GM23338 (cell line): ENCODE measurements at regions not wholly inside any gene's neighbourhood (a gene's known extent, or its start where the extent isn't known, plus 50 kb on each side); places are given as distances from the start of the nearest gene placed in this dataset.

ENCODE experiments used
- ATAC-seq: fragments of 200-7000 bp; cut with Tn5 transposase; 3 replicates; pipeline ENCODE4 v1.9.1; 2020
- DNase-seq: peaks from one replicate; pipeline ENCODE4 v3.0.0-alpha.2; 2015; ENCODE audit warnings: low spot score
- H2AFZ ChIP-seq: fragments of 200-600 bp; sonication (generic); 2 replicates; pipeline ENCODE4 v1.8.0; 2016; ENCODE audit warnings: antibody characterized with exemption, mild to moderate bottlenecking, moderate library complexity
- H3F3A ChIP-seq: fragments of 200-600 bp; sonication (generic); replicated peaks from 2 replicates; pipeline ENCODE4 v1.8.0; 2017; ENCODE audit warnings: antibody characterized with exemption, mixed run types, low read depth
- H3K27ac ChIP-seq: fragments of 200-600 bp; sonication (generic); 2 replicates; pipeline ENCODE4 v1.6.1; 2016; ENCODE audit warnings: low read depth
- H3K27me3 ChIP-seq: fragments of 200-600 bp; sonication (generic); 2 replicates; pipeline ENCODE4 v1.8.0; 2016; ENCODE audit warnings: mild to moderate bottlenecking, mixed run types, moderate library complexity; ENCODE audit not compliant: insufficient read depth
- H3K36me3 ChIP-seq: fragments of 200-600 bp; sonication (generic); 2 replicates; pipeline ENCODE4 v1.8.0; 2016; ENCODE audit warnings: mild to moderate bottlenecking; ENCODE audit not compliant: insufficient read depth
- H3K4me1 ChIP-seq: fragments of 200-600 bp; sonication (generic); 2 replicates; pipeline ENCODE4 v1.8.0; 2016; ENCODE audit warnings: mild to moderate bottlenecking, moderate library complexity; ENCODE audit not compliant: insufficient read depth
- H3K4me2 ChIP-seq: fragments of 200-600 bp; sonication (generic); 2 replicates; pipeline ENCODE4 v1.7.1; 2017; ENCODE audit warnings: mixed run types
- H3K4me3 ChIP-seq: fragments of 200-600 bp; sonication (generic); 2 replicates; pipeline ENCODE4 v1.6.1; 2016; ENCODE audit warnings: mixed run types
- H3K79me2 ChIP-seq: fragments of 200-600 bp; sonication (generic); replicated peaks from 2 replicates; pipeline ENCODE4 v1.8.0; 2017; ENCODE audit warnings: mild to moderate bottlenecking; ENCODE audit not compliant: insufficient read depth
- H3K9me2 ChIP-seq: fragments of 200-600 bp; sonication (generic); 2 replicates; pipeline ENCODE4 v1.8.0; 2017; ENCODE audit not compliant: insufficient read depth
- H4K20me1 ChIP-seq: fragments of 200-600 bp; sonication (generic); replicated peaks from 2 replicates; pipeline ENCODE4 v1.8.0; 2017; ENCODE audit warnings: mild to moderate bottlenecking; ENCODE audit not compliant: insufficient read depth
- H3K27ac Mint-ChIP-seq: 2 replicates; pipeline ENCODE4 v1.8.0; 2020; ENCODE audit warnings: inconsistent platforms, mild to moderate bottlenecking, moderate library complexity, mixed read lengths
- H3K27me3 Mint-ChIP-seq: 3 replicates; pipeline ENCODE4 v1.8.0; 2022; ENCODE audit warnings: low read depth, mild to moderate bottlenecking, moderate library complexity, mixed read lengths, inconsistent platforms; ENCODE audit not compliant: insufficient read depth, poor library complexity
- H3K36me3 Mint-ChIP-seq: 3 replicates; pipeline ENCODE4 v1.8.0; 2021; ENCODE audit warnings: low read depth, mild to moderate bottlenecking, inconsistent platforms, moderate library complexity, mixed read lengths
- H3K4me1 Mint-ChIP-seq: 3 replicates; pipeline ENCODE4 v1.8.0; 2020; ENCODE audit warnings: mild to moderate bottlenecking, inconsistent platforms, mixed read lengths
- H3K4me3 Mint-ChIP-seq: 3 replicates; pipeline ENCODE4 v1.8.0; 2021; ENCODE audit warnings: moderate library complexity, mild to moderate bottlenecking, inconsistent platforms, mixed read lengths
- H3K9me3 Mint-ChIP-seq: 3 replicates; pipeline ENCODE4 v1.8.0; 2020; ENCODE audit warnings: moderate library complexity, mild to moderate bottlenecking, inconsistent platforms, mixed read lengths
- CTCF ChIP-seq, 2 experiments: fragments of 200-600 bp in 1 of 2; sonication (generic) in 1 of 2; conservative IDR thresholded peaks; 2 replicates each; pipeline versions ENCODE4 v1.5.1 to v1.6.1; 2016 to 2017; ENCODE audit warnings: antibody characterized with exemption in 2 of 2, low read depth in 2 of 2, mild to moderate bottlenecking in 2 of 2, moderate library complexity in 1 of 2
- EZH2 ChIP-seq: fragments of 200-600 bp; sonication (generic); IDR thresholded peaks from one replicate; pipeline ENCODE4 v1.8.0; 2017; ENCODE audit warnings: antibody characterized with exemption, mild to moderate bottlenecking, low read depth; ENCODE audit not compliant: unreplicated experiment
- EZH2phosphoT487 ChIP-seq: fragments of 200-600 bp; sonication (generic); IDR thresholded peaks from one replicate; pipeline ENCODE4 v1.8.1; 2018; ENCODE audit warnings: antibody characterized with exemption; ENCODE audit not compliant: unreplicated experiment
- POLR2AphosphoS5 ChIP-seq: IDR thresholded peaks from 2 replicates; pipeline ENCODE4 v1.6.1; 2016; ENCODE audit warnings: antibody characterized with exemption, low read depth
- ZNF331 ChIP-seq: fragments of 250-450 bp; sonication (Bioruptor Pico); IDR thresholded peaks from 2 replicates; pipeline ENCODE4 v1.5.0; 2020; ENCODE audit warnings: low read depth, mild to moderate bottlenecking, moderate library complexity
- ZNF462 ChIP-seq: fragments of 250-450 bp; sonication (Bioruptor Pico); IDR thresholded peaks from 2 replicates; pipeline ENCODE4 v1.5.0; 2020; ENCODE audit warnings: mild to moderate bottlenecking, moderate library complexity

- no peaks in the 10 kb centered on the region for H4K20me1 ChIP-seq
- Mint-ChIP-seq H3K36me3 (no peaks in the 10 kb centered on the region), H3K4me3 (no peak overlapping the region), H3K27me3 (no peaks in the 10 kb centered on the region), H3K27ac (no peak overlapping the region), H3K4me1 (peaks cover 16% of the 10 kb centered on the region), H3K9me3 (no peaks in the 10 kb centered on the region)
- DNase-seq (no peak), ATAC-seq (no peak)
- no peak overlapping the region for H3K4me2 ChIP-seq
- H3K4me1 ChIP-seq, result peaks cover 12% of the 10 kb centered on the region; the same call in 1 of the 2 replicates
- H3K27me3 ChIP-seq, result no peaks in the 10 kb centered on the region
- no peak overlapping the region for H2AFZ ChIP-seq
- no peak overlapping the region for H3K27ac ChIP-seq
- H3K9me2 ChIP-seq, result no peaks in the 10 kb centered on the region; the same call in 1 of the 2 replicates
- H3K79me2 ChIP-seq, result no peaks in the 10 kb centered on the region
- H3F3A ChIP-seq, result no peaks in the 10 kb centered on the region
- H3K36me3 ChIP-seq, result no peaks in the 10 kb centered on the region
- no peak overlapping the region for H3K4me3 ChIP-seq
- no peak for TF ChIP-seq EZH2phosphoT487
- no peak for TF ChIP-seq EZH2
- no peak for TF ChIP-seq CTCF (conservative IDR thresholded peaks at IDR 0.05; ENCODE audit: low read depth in 2 of 2)
Observed at GRCh38 chr1:177703888-177704446, 265.9 kb downstream of the SEC16B start.

GRCh38 chr1:177701654-177702353 lies 268.1 kb downstream of the SEC16B start:
- TF ChIP-seq ZNF331 (CRISPR knock-in tag), result no peak
- TF ChIP-seq POLR2AphosphoS5, result no peak
- TF ChIP-seq ZNF462 (CRISPR knock-in tag), result no peak
- no peaks in the 10 kb centered on the region; the same call in 1 of the 2 replicates for H3K9me2 ChIP-seq
- H3K27ac Mint-ChIP-seq, result no peak overlapping the region
- H3K27ac ChIP-seq, result no peak overlapping the region
- no peaks in the 10 kb centered on the region for H4K20me1 ChIP-seq
- no peaks in the 10 kb centered on the region for H3K79me2 ChIP-seq
- ATAC-seq (no peak), DNase-seq (no peak)
- no peaks in the 10 kb centered on the region for H3K27me3 ChIP-seq
- peaks cover 16% of the 10 kb centered on the region for H3K4me1 Mint-ChIP-seq
- no peaks in the 10 kb centered on the region for H3F3A ChIP-seq
- peaks cover 9% of the 10 kb centered on the region; the same call in 1 of the 2 replicates for H3K4me1 ChIP-seq
- peaks cover 3% of the 10 kb centered on the region; the same call in 1 of the 3 replicates for H3K9me3 Mint-ChIP-seq
- H3K36me3 Mint-ChIP-seq, result no peaks in the 10 kb centered on the region
- H3K4me3 ChIP-seq, result no peak overlapping the region
- peak overlapping the region; percentile 86; the same call in 1 of the 2 replicates for H2AFZ ChIP-seq
- H3K4me3 Mint-ChIP-seq, result no peak overlapping the region
- H3K27me3 Mint-ChIP-seq, result no peaks in the 10 kb centered on the region
- no peak overlapping the region for H3K4me2 ChIP-seq
- no peaks in the 10 kb centered on the region for H3K36me3 ChIP-seq
